WTC11 (cell line): ENCODE measurements at regions not wholly inside any gene's neighbourhood (a gene's known extent, or its start where the extent isn't known, plus 50 kb on each side); places are given as distances from the start of the nearest gene placed in this dataset.

ENCODE experiments used
- ATAC-seq: fragments of 200-7000 bp; cut with Tn5 transposase; 2 replicates; pipeline ENCODE4 v1.10.0; 2021; ENCODE audit warnings: mild to moderate bottlenecking, moderate library complexity
- CTCF ChIA-PET: fragments of 300-600 bp; sonication (Branson Sonifier 250); formaldehyde crosslinking; loops from one replicate; lab custom pipeline; 2021; ENCODE audit warnings: antibody characterized with exemption; lab: Charles Lee
- POLR2A ChIA-PET: fragments of 350-600 bp; sonication (Branson Sonifier 250); formaldehyde crosslinking; loops from one replicate; lab custom pipeline; 2021; ENCODE audit warnings: antibody characterized with exemption; lab: Charles Lee
- DNase-seq: peaks from one replicate; pipeline ENCODE4 v3.0.0; 2021; ENCODE audit warnings: low spot score
- H3K27ac Mint-ChIP-seq: 2 replicates; pipeline ENCODE4 v1.8.0; 2021; ENCODE audit warnings: mixed read lengths
- H3K27me3 Mint-ChIP-seq: 2 replicates; pipeline ENCODE4 v1.8.0; 2021; ENCODE audit warnings: low read depth, mild to moderate bottlenecking, moderate library complexity, mixed read lengths
- H3K36me3 Mint-ChIP-seq: 2 replicates; pipeline ENCODE4 v1.8.0; 2021; ENCODE audit warnings: mixed read lengths
- H3K4me1 Mint-ChIP-seq: 2 replicates; pipeline ENCODE4 v1.8.0; 2022; ENCODE audit warnings: mixed read lengths
- H3K4me3 Mint-ChIP-seq: 2 replicates; pipeline ENCODE4 v1.8.0; 2021; ENCODE audit warnings: mild to moderate bottlenecking, moderate library complexity, mixed read lengths
- H3K9me3 Mint-ChIP-seq: 2 replicates; pipeline ENCODE4 v1.8.0; 2021; ENCODE audit warnings: mixed read lengths
- ATF6 ChIP-seq: sonication (generic); formaldehyde crosslinking; IDR thresholded peaks from 2 replicates; pipeline ENCODE4 v1.8.1; 2023; ENCODE audit warnings: mild to moderate bottlenecking, missing genetic modification reagents
- CREM ChIP-seq: sonication (generic); formaldehyde crosslinking; IDR thresholded peaks from 2 replicates; pipeline ENCODE4 v1.8.1; 2022; ENCODE audit warnings: mild to moderate bottlenecking, missing genetic modification reagents, moderate library complexity
- E2F1 ChIP-seq: sonication (generic); formaldehyde crosslinking; IDR thresholded peaks from 2 replicates; pipeline ENCODE4 v1.8.0; 2022; ENCODE audit warnings: mild to moderate bottlenecking, missing genetic modification reagents
- ESRRA ChIP-seq: sonication (generic); formaldehyde crosslinking; IDR thresholded peaks from 2 replicates; pipeline ENCODE4 v1.8.1; 2022; ENCODE audit warnings: mild to moderate bottlenecking, missing genetic modification reagents, borderline replicate concordance
- ETV6 ChIP-seq: sonication (generic); formaldehyde crosslinking; IDR thresholded peaks from 2 replicates; pipeline ENCODE4 v1.8.1; 2022; ENCODE audit warnings: mild to moderate bottlenecking, missing genetic modification reagents
- FOXP1 ChIP-seq: sonication (generic); formaldehyde crosslinking; IDR thresholded peaks from 2 replicates; pipeline ENCODE4 v1.8.0; 2022; ENCODE audit warnings: missing genetic modification reagents, mild to moderate bottlenecking, moderate library complexity, borderline replicate concordance
- KAT7 ChIP-seq: sonication (generic); formaldehyde crosslinking; IDR thresholded peaks from 2 replicates; pipeline ENCODE4 v1.8.1; 2023; ENCODE audit warnings: missing genetic modification reagents, mild to moderate bottlenecking, borderline replicate concordance
- MLX ChIP-seq: sonication (generic); formaldehyde crosslinking; IDR thresholded peaks from 2 replicates; pipeline ENCODE4 v1.8.1; 2023; ENCODE audit warnings: mild to moderate bottlenecking, missing genetic modification reagents, moderate library complexity
- SMAD4 ChIP-seq: sonication (generic); formaldehyde crosslinking; IDR thresholded peaks from 2 replicates; pipeline ENCODE4 v1.8.0; 2022; ENCODE audit warnings: mild to moderate bottlenecking, missing genetic modification reagents
- TCF7 ChIP-seq: sonication (generic); formaldehyde crosslinking; IDR thresholded peaks from 2 replicates; pipeline ENCODE4 v1.8.0; 2022; ENCODE audit warnings: mild to moderate bottlenecking, low read depth, missing genetic modification reagents, moderate library complexity
- ZBTB43 ChIP-seq: sonication (generic); formaldehyde crosslinking; IDR thresholded peaks from 2 replicates; pipeline ENCODE4 v1.8.1; 2023; ENCODE audit warnings: mild to moderate bottlenecking, missing genetic modification reagents
- ZNF281 ChIP-seq: sonication (generic); formaldehyde crosslinking; IDR thresholded peaks from 2 replicates; pipeline ENCODE4 v1.8.0; 2023; ENCODE audit warnings: mild to moderate bottlenecking, missing genetic modification reagents
- TF ChIP-seq, protein P1 (sequence below): sonication (generic); formaldehyde crosslinking; IDR thresholded peaks from 2 replicates; pipeline ENCODE4 v1.8.1; 2022; ENCODE audit warnings: low read depth, mild to moderate bottlenecking, moderate library complexity, missing genetic modification reagents, borderline replicate concordance
- TF ChIP-seq, protein P2 (sequence below): sonication (generic); formaldehyde crosslinking; IDR thresholded peaks from 2 replicates; pipeline ENCODE4 v1.8.1; 2023; ENCODE audit warnings: mild to moderate bottlenecking, missing genetic modification reagents, moderate library complexity
- TF ChIP-seq, protein P3 (sequence below): sonication (generic); formaldehyde crosslinking; IDR thresholded peaks from 2 replicates; pipeline ENCODE4 v1.8.0; 2022; ENCODE audit warnings: mild to moderate bottlenecking, missing genetic modification reagents

GRCh38 chr7:109694149-109695071, 1124.7 kb downstream of the DNAJB9 start:
- CTCF ChIA-PET: no interaction called here
- DNase-seq (no peak), ATAC-seq (no peak)
- TF ChIP-seq, protein P1, sequence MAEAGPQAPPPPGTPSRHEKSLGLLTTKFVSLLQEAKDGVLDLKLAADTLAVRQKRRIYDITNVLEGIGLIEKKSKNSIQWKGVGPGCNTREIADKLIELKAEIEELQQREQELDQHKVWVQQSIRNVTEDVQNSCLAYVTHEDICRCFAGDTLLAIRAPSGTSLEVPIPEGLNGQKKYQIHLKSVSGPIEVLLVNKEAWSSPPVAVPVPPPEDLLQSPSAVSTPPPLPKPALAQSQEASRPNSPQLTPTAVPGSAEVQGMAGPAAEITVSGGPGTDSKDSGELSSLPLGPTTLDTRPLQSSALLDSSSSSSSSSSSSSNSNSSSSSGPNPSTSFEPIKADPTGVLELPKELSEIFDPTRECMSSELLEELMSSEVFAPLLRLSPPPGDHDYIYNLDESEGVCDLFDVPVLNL (CRISPR knock-in tag): no peak
- TF ChIP-seq ZNF281: no peak
- TF ChIP-seq ZBTB43 (CRISPR knock-in tag): no peak
- TF ChIP-seq KAT7 (CRISPR knock-in tag): no peak
- no peak for TF ChIP-seq ATF6 (CRISPR knock-in tag)
- TF ChIP-seq, protein P2, sequence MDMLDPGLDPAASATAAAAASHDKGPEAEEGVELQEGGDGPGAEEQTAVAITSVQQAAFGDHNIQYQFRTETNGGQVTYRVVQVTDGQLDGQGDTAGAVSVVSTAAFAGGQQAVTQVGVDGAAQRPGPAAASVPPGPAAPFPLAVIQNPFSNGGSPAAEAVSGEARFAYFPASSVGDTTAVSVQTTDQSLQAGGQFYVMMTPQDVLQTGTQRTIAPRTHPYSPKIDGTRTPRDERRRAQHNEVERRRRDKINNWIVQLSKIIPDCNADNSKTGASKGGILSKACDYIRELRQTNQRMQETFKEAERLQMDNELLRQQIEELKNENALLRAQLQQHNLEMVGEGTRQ (CRISPR knock-in tag): no peak
- no peak for TF ChIP-seq MLX (CRISPR knock-in tag)
- TF ChIP-seq FOXP1: no peak
- TF ChIP-seq SMAD4 (CRISPR knock-in tag): no peak
- TF ChIP-seq TCF7 (CRISPR knock-in tag): no peak
- TF ChIP-seq ETV6 (CRISPR knock-in tag): no peak
- TF ChIP-seq E2F1: no peak
- no peak for TF ChIP-seq ESRRA
- TF ChIP-seq, protein P3, sequence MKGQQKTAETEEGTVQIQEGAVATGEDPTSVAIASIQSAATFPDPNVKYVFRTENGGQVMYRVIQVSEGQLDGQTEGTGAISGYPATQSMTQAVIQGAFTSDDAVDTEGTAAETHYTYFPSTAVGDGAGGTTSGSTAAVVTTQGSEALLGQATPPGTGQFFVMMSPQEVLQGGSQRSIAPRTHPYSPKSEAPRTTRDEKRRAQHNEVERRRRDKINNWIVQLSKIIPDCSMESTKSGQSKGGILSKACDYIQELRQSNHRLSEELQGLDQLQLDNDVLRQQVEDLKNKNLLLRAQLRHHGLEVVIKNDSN (CRISPR knock-in tag): no peak
- no peak for TF ChIP-seq CREM (CRISPR knock-in tag)
- Mint-ChIP-seq H3K9me3 (peaks cover 57% of the 10 kb centered on the region), H3K4me1 (no peaks in the 10 kb centered on the region), H3K4me3 (no peak overlapping the region), H3K27me3 (no peaks in the 10 kb centered on the region), H3K27ac (no peak overlapping the region), H3K36me3 (peaks cover 52% of the 10 kb centered on the region)
- POLR2A ChIA-PET: no interaction called here
